NCI-H526 (cell line): ENCODE measurements at regions not wholly inside any gene's neighbourhood (a gene's known extent, or its start where the extent isn't known, plus 50 kb on each side); places are given as distances from the start of the nearest gene placed in this dataset.
"Not testable (repeated sequence)": the region's sequence is repeated elsewhere in the genome, so short reads cannot be mapped to it uniquely, and the experiment has no call there.

Source experiments
- DNase-seq, 2 experiments: peaks; one replicate each; lab custom pipeline; 2025; lab: John Stamatoyannopoulos, UW

GRCh38 chr2:138066139-138066806 is 102.0 kb downstream of the HNMT start:
- DNase-seq = no peak

DNA sequence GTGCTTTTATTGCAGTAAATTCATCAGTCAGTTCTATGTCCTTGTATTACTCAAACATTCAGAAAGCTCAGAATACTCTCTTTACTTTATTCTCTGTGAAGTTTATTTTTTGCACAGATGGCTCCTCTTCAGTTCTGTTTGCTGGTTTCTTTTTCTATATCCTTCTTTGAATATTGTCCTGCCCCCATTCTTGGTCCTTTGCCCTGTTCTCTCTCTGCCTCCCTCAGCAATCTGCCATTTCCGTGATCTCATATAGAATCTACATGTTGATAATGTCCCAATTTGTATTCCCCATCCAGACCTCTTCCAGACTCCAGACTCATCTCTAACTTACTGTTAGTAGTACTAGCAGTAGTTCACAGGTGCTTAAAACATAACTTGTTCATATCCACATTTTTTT is 102.6 kb downstream of the HNMT start:
- DNase-seq = no peak

GRCh38 chr2:138068669-138069068 is 104.4 kb downstream of the HNMT start:
- not testable (repeated sequence) for DNase-seq

DNA sequence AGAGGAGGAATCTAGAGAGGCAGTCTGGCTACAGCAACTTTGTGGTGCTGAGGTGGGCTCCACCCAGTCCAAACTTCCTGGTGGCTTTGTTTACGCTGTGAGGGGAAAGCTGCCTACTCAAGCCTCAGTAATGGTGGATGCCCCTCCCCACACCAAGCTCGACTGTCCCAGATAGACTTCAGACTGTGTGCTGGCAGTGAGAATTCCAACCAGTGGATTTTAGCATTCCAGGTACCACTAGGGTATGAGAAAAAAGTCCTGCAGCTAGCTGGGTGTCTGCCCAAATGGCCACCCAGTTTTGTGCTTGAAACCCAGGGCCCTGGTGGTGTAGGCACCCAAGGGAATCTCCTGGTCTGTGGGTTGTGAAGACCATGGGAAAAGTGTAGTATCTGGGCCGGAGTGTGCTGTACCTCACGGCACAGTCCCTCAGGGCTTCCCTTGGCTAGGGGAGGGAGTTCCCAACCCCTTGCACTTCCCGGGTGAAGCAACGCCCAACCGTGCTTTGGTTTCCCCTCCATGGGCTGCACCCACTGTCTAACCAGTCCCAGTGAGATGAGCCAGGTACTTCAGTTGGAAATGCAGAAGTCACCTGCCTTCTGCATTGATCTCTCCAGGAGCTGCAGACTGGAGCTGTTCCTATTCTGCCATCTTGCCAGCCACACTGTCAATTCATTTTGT is 106.9 kb downstream of the HNMT start:
- DNase-seq = not testable (repeated sequence)

- DNase-seq = no peak
Observed at GRCh38 chr2:138071720-138072719, 107.7 kb downstream of the HNMT start.

- DNase-seq = no peak
Observed at GRCh38 chr2:138078153-138078552, 113.9 kb downstream of the HNMT start.

GRCh38 chr2:138079976-138080375 is 115.7 kb downstream of the HNMT start:
- no peak for DNase-seq

GRCh38 chr2:138081225-138082073 is 117.2 kb downstream of the HNMT start:
- DNase-seq = no peak

DNA sequence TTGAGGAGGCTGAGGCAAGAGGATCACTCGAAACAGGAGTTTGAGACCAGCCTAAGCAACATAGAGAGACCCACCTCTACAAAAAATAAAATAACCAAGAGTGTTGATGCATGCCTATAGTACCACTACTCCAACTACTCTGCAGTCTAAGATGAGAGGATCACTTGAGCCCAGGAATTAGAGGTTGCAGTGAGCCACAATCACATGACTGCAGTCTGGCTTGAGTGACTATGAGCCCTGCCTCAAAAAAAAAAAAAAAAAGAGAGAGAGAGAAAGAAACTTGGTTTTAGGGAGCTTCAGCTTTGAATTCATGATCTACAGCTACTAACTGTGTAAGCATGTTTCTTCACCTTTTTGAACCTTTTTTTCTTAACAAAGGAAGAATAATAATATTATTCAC is 119.9 kb downstream of the HNMT start:
- no peak for DNase-seq

GRCh38 chr2:138085441-138085840 is 121.2 kb downstream of the HNMT start:
- DNase-seq = not testable (repeated sequence)

- DNase-seq = no peak
Observed at GRCh38 chr2:138086576-138086975, 122.3 kb downstream of the HNMT start.

DNA sequence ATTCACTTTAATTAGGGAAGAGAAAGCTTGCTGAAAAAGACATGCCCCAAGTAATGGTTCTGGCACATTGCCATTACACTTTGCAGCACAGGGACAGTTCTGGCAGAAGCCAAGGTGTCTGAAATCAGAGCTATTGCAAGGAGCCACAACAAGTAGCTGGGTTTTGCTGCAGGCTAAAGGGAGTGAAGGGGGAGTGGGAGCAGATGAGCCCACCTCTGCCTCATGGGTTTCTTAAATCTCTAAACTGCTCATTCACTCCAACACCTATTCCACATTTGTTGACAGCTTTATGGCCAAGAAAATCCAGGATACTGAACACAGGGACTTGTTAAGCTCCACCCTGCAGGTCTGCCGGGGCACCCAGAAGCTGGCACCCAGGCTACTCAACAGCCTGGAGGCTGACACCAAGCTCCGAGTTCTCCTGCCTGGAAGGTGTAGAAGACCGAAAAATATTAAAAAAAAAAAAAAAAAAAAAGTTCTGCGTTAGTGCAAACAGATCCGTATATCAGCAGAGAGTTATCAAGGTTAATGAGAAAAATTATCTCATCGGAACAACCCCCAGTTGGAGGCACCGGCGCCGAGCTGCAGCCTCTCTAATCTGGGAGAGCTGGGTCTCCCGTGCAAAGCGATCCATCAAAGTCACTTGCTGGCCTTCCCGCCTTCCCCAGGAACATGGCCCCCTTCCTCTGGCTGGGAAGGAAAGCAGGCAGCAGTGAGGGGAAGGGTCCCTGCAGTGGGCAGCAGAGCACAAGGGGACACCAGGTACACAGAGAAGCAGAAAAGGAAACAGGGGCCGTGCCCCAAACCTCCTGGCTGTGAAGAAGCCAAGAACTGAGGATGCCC is 123.7 kb downstream of the HNMT start:
- DNase-seq = no peak

GRCh38 chr2:138090330-138090729 is 126.1 kb downstream of the HNMT start:
- peak; percentile 2 to 53 for DNase-seq

DNA sequence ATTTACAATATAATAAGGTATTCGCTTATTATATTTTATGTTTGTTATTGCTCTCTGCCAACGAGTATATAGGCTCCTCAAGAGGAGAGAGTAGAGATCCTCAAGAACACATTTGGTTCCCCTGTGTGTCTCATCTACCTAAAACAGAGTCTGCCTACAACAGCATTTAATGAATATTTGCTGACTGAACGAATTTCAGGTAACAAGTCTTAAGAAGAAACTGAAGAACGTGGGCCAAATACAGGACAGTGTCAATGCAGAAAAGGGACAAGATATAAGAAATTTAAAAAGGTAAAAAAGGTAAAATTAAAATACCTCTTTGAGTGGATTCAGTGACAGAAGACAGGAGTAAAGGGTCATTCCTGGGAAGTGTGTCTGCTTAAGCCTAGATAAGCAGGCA is 129.2 kb downstream of the HNMT start:
- no peak for DNase-seq

DNA sequence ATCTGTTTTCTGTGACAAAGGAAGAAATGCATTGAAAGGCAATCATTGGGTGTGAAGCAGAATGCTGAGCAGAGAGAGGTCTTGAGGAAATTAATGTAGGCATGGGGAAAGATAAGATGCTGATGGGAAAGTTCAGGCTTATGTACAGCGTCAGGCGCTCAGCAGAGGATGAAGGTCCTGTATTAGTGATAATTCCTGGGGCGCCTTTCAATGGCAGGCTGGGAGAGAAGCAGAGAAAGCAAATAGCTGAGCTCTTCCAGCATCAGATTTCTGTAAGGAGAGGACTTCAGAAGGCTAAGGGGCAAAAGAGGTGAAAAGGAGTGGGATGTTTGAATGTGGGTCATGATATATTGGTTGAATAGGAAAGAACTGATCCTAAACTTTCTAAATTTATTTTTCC is 129.8 kb downstream of the HNMT start:
- no peak for DNase-seq

DNA sequence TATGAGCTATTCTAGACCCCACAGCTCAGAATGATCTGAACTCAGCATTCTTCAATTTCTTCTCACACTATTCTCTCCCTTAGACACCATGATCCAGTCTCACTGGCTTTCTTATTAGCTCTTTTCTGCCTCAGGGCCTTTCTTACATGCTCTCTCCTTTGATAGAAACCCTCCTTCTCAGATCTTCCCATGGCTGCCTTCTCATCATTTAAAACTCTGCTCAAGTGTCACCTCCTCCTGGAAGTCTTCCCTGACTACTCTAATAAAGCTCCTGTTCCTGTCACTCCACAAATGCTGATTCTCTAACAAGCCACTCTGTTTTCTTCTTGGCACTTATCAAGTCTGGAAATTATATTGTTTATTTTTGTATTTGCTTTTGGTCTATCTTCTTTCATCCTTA is 131.1 kb downstream of the HNMT start:
- DNase-seq = no peak

- not testable (repeated sequence) for DNase-seq
Observed at GRCh38 chr2:138099288-138099687, 135.0 kb downstream of the HNMT start.

DNA sequence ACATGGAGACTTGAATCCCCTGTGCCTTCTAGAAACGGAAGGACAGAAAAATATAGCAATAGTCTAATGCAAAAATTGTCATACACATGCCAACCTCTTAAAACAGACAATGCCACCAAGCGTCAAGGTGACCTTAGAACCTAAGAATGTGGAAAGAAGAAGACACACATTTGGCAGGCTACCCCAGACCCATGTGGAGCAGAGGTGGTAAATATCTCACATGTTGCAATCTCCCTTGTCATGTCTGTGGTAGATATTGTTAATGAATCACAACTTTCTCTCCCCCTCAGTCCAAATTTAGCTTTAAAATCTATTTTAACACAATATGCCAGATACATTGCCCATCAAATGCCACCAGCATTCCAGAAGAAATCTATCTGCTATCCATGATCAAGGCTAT is 137.4 kb downstream of the HNMT start:
- no peak for DNase-seq

DNA sequence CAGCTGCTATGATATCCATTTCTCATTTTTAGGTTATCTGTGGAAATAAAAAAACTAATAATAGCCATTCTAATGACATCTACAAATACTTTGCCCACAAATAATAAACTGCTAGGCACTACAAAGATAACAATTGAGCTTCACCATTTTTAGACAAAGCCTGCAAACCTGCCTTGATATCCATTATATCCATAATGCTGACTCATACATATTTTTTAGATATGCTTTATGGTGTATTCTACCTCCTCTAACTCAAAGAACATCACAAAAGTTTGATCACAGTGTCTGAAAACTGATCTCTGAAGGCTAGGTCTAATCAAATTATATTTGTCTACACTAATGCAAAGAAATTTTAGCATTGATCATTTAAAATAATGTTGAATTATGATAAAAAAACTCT is 138.4 kb downstream of the HNMT start:
- DNase-seq = no peak

GRCh38 chr2:138103156-138103555 is 138.9 kb downstream of the HNMT start:
- no peak for DNase-seq

DNA sequence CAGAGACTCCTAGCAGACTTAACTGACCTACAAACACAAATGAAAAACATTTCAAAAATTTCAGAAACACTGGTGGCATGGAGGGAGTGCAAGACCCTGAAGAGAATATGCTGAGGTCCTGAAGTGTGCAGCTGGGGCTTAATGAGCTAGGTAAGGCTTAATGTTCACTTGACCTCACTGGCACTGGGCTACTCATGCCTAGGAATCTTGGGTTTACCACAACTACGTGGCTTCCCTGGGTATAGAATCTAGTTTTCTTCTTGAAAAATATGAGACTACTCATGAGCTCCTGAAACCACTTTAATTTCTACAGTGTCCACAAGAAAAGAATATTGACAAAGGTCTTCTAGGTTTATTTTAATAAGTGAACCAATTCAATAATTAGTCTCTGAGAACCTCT is 139.8 kb downstream of the HNMT start:
- no peak for DNase-seq
